HEK293T (cell line): ENCODE measurements at regions not wholly inside any gene's neighbourhood (a gene's known extent, or its start where the extent isn't known, plus 50 kb on each side); places are given as distances from the start of the nearest gene placed in this dataset.

ENCODE experiments used
- BHLHE40 ChIP-seq: fragments of 450-650 bp; IDR thresholded peaks from 2 replicates; pipeline ENCODE4 v1.6.1; 2016; ENCODE audit warnings: mild to moderate bottlenecking, moderate library complexity, borderline replicate concordance
- ELF4 ChIP-seq: fragments of 450-650 bp; IDR thresholded peaks from 2 replicates; pipeline ENCODE4 v1.6.1; 2017; ENCODE audit warnings: antibody characterized with exemption
- FOXM1 ChIP-seq: fragments of 450-650 bp; IDR thresholded peaks from 2 replicates; pipeline ENCODE4 v1.6.1; 2017; ENCODE audit warnings: mild to moderate bottlenecking, borderline replicate concordance
- L3MBTL2 ChIP-seq: fragments of 450-650 bp; conservative IDR thresholded peaks from 2 replicates; pipeline ENCODE4 v1.6.1; 2016; ENCODE audit warnings: mild to moderate bottlenecking
- LEF1 ChIP-seq: fragments of 450-650 bp; IDR thresholded peaks from 2 replicates; pipeline ENCODE4 v1.6.1; 2017; ENCODE audit warnings: mild to moderate bottlenecking, borderline replicate concordance
- SP1 ChIP-seq: fragments of 450-650 bp; IDR thresholded peaks from 2 replicates; pipeline ENCODE4 v1.6.1; 2017
- SUZ12 ChIP-seq: fragments of 450-650 bp; IDR thresholded peaks from 2 replicates; pipeline ENCODE4 v1.6.1; 2016; ENCODE audit warnings: mild to moderate bottlenecking
- TARDBP ChIP-seq: fragments of 450-650 bp; IDR thresholded peaks from 2 replicates; pipeline ENCODE4 v1.6.1; 2016
- ZNF384 ChIP-seq: fragments of 450-650 bp; IDR thresholded peaks from 2 replicates; pipeline ENCODE4 v1.6.1; 2016
- TF ChIP-seq, protein P1 (sequence below): fragments of 450-650 bp; IDR thresholded peaks from 2 replicates; pipeline ENCODE4 v1.6.1; 2016

DNA sequence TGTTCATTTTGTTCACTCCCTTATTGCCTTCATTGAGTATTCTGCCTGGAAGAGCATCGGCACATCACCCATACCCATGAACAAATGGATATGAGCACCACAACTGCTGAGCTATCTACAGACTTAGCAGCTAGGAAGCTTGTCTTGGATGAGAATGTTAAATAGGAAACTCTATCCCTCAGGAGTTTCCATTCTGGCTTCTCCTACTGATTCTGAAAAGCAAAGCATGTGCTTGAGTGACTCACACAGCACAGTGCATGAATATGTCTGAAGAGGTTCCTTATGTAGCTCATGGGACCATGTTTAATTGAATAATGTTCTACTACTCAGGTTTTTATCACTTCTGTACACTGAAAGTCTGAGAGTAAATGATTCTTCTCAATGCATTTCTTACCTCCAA, 57.3 kb upstream of the MXRA5 start:
- no peak for TF ChIP-seq L3MBTL2
- no peak for TF ChIP-seq FOXM1
- TF ChIP-seq SP1: no peak
- no peak for TF ChIP-seq BHLHE40
- no peak for TF ChIP-seq LEF1
- TF ChIP-seq ZNF384: no peak
- TF ChIP-seq TARDBP: no peak
- TF ChIP-seq, protein P1, sequence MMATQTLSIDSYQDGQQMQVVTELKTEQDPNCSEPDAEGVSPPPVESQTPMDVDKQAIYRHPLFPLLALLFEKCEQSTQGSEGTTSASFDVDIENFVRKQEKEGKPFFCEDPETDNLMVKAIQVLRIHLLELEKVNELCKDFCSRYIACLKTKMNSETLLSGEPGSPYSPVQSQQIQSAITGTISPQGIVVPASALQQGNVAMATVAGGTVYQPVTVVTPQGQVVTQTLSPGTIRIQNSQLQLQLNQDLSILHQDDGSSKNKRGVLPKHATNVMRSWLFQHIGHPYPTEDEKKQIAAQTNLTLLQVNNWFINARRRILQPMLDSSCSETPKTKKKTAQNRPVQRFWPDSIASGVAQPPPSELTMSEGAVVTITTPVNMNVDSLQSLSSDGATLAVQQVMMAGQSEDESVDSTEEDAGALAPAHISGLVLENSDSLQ: no peak
- no peak for TF ChIP-seq SUZ12
- TF ChIP-seq ELF4: no peak
